ENCODE measurements at regions not wholly inside any gene's neighbourhood (a gene's known extent, or its start where the extent isn't known, plus 50 kb on each side); places are given as distances from the start of the nearest gene placed in this dataset.

- TF ChIP-seq CTCF (IDR thresholded peaks at IDR 0.05; ENCODE audit: unreplicated experiment) = no peak
- no peak overlapping the region for H3K27ac Mint-ChIP-seq (ENCODE audit: unreplicated experiment)
- no peak for DNase-seq (ENCODE audit: low spot score)
- H3K27me3 Mint-ChIP-seq (ENCODE audit: unreplicated experiment) = no peaks in the 10 kb centered on the region
- no peak overlapping the region for H3K4me3 Mint-ChIP-seq (ENCODE audit: unreplicated experiment)
- no peaks in the 10 kb centered on the region for H3K9me3 Mint-ChIP-seq (ENCODE audit: unreplicated experiment)
- peaks cover 5% of the 10 kb centered on the region for H3K36me3 Mint-ChIP-seq (ENCODE audit: low read depth, unreplicated experiment)
- H3K4me1 Mint-ChIP-seq (ENCODE audit: unreplicated experiment) = peaks cover 18% of the 10 kb centered on the region
These were observed 397.0 kb downstream of the ETS1 start for GRCh38 chr11:128190312-128190711.

DNA sequence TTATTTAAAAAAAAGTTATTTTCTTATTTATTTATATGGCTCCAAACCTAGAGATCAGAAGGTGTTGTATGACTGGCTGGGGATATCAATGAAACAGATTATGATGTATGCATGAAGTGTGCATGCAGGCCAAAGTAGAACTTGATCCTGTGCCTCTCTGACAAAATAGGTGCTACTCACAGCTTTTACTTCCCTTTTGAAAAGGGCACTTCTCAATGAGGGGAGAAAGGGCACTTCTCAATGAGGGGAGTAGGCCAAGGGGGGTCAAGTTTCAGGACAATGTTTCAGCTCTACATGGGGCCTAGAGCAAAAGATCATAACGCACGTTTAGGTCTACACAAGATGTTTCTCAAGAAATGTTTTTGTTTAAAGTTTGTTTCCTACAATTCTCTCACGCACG is 397.5 kb downstream of the ETS1 start:
- H3K9me3 Mint-ChIP-seq (ENCODE audit: unreplicated experiment) = no peaks in the 10 kb centered on the region
- peaks cover 14% of the 10 kb centered on the region for H3K4me1 Mint-ChIP-seq (ENCODE audit: unreplicated experiment)
- no peak overlapping the region for H3K4me3 Mint-ChIP-seq (ENCODE audit: unreplicated experiment)
- H3K27ac Mint-ChIP-seq (ENCODE audit: unreplicated experiment) = no peak overlapping the region
- DNase-seq (ENCODE audit: low spot score) = no peak
- H3K36me3 Mint-ChIP-seq (ENCODE audit: low read depth, unreplicated experiment) = peaks cover 8% of the 10 kb centered on the region
- TF ChIP-seq CTCF (IDR thresholded peaks at IDR 0.05; ENCODE audit: unreplicated experiment) = no peak
- no peaks in the 10 kb centered on the region for H3K27me3 Mint-ChIP-seq (ENCODE audit: unreplicated experiment)

GRCh38 chr11:128188346-128189004 is 398.9 kb downstream of the ETS1 start:
- peaks cover 10% of the 10 kb centered on the region for H3K9me3 Mint-ChIP-seq (ENCODE audit: unreplicated experiment)
- H3K27ac Mint-ChIP-seq (ENCODE audit: unreplicated experiment) = no peak overlapping the region
- H3K4me1 Mint-ChIP-seq (ENCODE audit: unreplicated experiment) = peaks cover 4% of the 10 kb centered on the region
- no peaks in the 10 kb centered on the region for H3K27me3 Mint-ChIP-seq (ENCODE audit: unreplicated experiment)
- no peak for DNase-seq (ENCODE audit: low spot score)
- no peak for TF ChIP-seq CTCF (IDR thresholded peaks at IDR 0.05; ENCODE audit: unreplicated experiment)
- H3K4me3 Mint-ChIP-seq (ENCODE audit: unreplicated experiment) = no peak overlapping the region
- H3K36me3 Mint-ChIP-seq (ENCODE audit: low read depth, unreplicated experiment) = peaks cover 8% of the 10 kb centered on the region

DNA sequence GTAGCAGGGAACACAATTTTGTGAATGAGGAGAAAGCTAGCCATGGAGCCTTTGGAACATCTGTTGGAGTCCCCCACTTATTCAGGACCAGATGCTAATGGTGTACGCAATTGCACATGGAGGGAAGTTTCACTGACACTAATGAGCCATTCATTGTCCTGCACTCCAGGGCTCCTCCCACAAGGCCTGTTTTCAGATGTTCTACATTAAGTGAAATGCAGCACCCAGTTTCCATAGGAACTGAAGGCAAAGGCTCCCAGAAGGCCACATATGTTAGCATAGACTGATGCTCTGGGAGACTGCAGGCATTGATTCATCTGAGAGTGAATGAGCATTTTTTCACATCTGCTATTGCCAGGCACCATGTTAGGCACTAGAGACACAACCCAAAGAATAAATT is 399.5 kb downstream of the ETS1 start:
- no peak overlapping the region for H3K27ac Mint-ChIP-seq (ENCODE audit: unreplicated experiment)
- no peaks in the 10 kb centered on the region for H3K27me3 Mint-ChIP-seq (ENCODE audit: unreplicated experiment)
- H3K4me3 Mint-ChIP-seq (ENCODE audit: unreplicated experiment) = no peak overlapping the region
- peaks cover 8% of the 10 kb centered on the region for H3K36me3 Mint-ChIP-seq (ENCODE audit: low read depth, unreplicated experiment)
- peaks cover 11% of the 10 kb centered on the region for H3K9me3 Mint-ChIP-seq (ENCODE audit: unreplicated experiment)
- H3K4me1 Mint-ChIP-seq (ENCODE audit: unreplicated experiment) = peaks cover 4% of the 10 kb centered on the region
- no peak for DNase-seq (ENCODE audit: low spot score)
- no peak for TF ChIP-seq CTCF (IDR thresholded peaks at IDR 0.05; ENCODE audit: unreplicated experiment)

DNA sequence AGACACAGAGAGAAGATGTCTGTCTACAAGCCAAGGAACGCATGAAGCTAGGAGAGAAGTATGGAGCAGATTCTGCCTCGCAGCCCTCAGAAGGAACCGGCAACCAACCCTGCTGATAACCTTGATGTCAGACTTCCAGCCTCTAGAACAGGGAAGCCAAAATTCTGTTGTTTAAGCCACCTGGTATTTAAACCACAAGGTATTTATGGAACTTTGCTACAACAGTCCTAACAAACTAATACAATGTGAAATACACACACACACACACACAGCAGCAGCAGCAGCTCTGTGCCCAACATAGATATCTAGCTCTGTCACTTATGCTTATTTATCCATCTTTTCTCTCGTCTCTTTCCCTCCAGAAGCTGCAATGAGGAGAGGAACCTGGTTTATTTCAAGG is 400.0 kb downstream of the ETS1 start:
- Mint-ChIP-seq H3K4me3 (ENCODE audit: unreplicated experiment) (no peak overlapping the region), H3K36me3 (ENCODE audit: low read depth, unreplicated experiment) (peaks cover 8% of the 10 kb centered on the region), H3K27ac (ENCODE audit: unreplicated experiment) (no peak overlapping the region), H3K9me3 (ENCODE audit: unreplicated experiment) (peaks cover 11% of the 10 kb centered on the region), H3K4me1 (ENCODE audit: unreplicated experiment) (peaks cover 4% of the 10 kb centered on the region), H3K27me3 (ENCODE audit: unreplicated experiment) (no peaks in the 10 kb centered on the region)
- DNase-seq (ENCODE audit: low spot score) = no peak
- TF ChIP-seq CTCF (IDR thresholded peaks at IDR 0.05; ENCODE audit: unreplicated experiment) = no peak
